ENCODE measurements at regions not wholly inside any gene's neighbourhood (a gene's known extent, or its start where the extent isn't known, plus 50 kb on each side); places are given as distances from the start of the nearest gene placed in this dataset.
"Not testable (repeated sequence)": the region's sequence is repeated elsewhere in the genome, so short reads cannot be mapped to it uniquely, and the experiment has no call there.

DNA sequence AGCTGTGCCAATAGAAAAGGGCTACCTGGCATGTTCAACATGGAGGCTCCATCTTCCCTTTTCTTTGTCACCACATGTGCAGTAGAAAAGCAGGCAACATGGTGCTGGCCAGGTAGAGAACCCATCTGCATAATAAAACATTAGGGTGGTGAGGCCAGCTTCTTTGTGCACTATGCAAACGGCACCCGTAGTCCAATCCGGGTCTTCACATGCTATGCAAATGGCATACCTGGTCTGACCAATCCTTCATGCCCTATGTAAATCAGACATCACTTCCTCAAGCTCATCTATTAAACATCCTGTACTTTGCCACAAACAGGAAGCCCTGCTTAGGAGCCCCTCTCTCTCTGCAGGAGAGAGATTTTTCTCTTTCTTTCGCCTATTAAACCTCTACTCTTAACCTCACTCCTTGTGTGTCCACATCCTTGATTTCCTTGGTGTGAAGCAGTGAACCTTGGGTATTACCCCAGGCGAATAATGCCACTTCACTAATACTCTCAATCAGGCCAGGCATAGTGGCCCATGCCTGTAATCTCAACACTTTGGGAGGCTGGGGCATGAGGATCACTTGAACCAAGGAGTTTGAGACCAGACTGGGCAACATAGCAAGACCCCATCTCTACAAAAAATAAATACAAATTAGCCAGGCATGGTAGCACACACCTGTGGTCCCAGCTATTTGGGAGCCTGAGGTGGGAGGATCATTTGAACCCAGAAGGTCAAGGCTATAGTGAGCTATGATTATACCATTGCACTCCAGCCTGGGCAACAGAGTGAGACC, 111.3 kb upstream of the MRI1 start:
- DNase-seq (ENCODE audit: low read depth) = no peak

DNA sequence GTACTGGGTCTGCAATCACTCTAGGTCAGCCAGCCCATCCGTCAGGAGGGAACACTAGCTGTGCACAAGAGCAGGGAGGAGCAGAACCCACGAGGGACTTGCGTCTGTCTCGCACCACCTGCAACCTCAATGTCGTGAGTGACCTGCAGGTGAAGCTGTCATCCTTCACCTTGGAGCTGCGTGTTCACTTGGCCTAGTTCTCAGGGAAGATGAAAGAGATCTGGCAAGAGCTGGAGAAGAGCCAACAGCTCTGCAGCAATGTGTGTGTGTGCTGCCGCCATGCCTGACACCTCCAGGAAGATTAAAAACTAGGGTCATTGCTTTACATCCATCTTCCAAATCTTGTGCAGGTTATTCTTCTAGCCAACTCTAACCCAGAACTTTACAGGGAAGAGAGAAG, 117.6 kb upstream of the MRI1 start:
- no peak for DNase-seq (ENCODE audit: low read depth)

DNA sequence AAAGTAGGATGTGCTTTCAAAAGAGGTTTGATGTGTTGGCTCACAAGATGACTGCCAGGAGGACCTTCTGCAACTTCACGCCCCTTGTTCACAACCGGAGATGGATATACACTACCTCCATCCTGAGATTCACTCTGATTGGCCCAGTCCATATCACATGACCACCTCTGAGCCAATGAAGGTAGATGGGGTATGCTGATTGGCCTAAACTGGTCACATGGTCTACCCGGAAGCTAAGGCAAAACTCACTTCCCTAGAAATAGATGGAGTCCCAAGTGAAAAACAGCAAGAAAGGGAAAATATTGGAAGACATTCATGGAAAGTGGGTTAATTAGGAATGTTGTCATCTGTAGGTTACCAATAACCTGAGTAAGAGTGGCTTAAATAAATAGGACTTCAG, 119.7 kb upstream of the MRI1 start:
- DNase-seq (ENCODE audit: low read depth) = no peak

DNA sequence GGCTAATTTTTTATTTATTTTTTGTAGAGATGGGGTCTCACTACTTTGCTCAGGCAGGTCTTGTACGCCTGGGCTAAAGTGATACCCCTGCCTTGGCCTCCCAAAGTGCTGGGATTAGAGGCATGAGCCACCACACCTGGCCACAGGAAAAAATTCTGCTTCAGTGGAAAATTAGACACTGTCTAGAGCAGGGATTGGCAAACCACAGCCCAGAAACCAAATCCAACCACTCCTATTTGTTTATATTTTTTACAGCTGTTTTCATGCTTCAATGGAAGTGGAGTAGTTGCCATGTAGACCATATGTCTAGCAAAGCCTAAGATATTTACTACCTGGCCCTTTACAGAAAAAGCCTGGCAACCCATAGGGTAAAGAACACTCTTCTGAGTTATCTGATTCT, 123.7 kb upstream of the MRI1 start:
- DNase-seq (ENCODE audit: low read depth) = no peak

DNA sequence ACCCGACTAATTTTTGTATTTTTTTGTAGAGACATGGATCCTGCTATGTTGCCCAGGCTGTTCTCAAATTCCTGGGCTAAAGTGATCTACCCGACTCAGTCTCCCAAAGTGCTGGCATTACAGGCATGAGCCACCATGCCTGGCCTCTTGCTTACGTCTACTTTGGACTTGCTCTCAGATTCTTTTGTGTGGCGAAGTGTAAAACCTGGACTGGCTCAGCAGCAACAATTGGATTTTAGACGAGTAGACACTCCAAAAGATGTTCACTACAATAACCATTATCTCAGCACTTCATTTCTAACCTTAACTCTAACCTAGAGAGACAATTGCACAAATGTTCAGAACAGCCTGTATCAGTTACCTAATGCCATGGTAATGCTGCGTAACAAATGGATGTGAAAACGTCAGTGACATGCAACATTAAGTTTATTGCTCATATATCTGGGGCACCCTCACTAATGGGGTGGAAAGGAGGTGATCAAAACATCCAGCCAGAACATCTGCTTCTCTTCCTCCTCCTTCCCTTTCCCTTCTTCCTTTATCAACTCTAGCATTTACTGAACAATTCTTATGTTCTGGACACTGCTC, 124.9 kb upstream of the MRI1 start:
- DNase-seq (ENCODE audit: low read depth) = no peak

DNA sequence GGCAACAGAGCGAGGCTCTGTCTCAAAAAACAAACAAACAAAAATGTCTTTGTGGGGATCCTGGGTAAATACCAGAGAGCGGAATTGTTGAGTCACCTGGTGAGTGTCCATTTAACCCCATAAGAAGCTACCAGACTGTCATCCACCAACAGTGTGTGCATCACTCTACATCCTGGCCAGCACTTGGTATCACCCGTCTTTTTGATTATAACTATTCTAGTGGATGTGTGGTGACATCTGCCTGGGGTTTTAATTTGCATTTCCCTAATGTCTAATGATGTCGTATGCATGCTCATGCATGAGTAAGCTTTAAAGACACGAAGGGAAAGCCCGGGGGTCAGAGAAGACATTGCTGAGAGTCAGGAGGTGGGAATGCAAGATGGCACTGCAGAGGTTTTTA, 126.7 kb upstream of the MRI1 start:
- DNase-seq (ENCODE audit: low read depth) = no peak

DNA sequence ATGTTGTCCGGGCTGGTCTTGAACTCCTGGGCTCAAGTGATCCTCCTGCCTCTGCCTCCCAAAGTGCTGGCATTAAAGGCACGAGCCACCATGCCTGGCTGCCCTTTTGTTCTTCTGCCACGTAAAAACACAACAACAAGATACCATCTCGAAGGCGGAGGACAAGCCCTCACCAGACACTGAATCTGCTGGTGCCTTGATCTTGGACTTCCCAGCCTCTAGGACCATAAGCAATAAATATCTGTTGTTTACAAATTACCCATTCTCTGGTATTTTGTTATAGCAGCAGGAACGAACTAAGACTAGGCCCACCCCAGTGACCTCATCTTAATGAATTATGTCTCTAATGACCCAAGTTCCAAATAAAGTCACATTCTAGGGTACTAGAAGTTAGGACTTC, 128.4 kb upstream of the CACNA1A start:
- no peak for DNase-seq (ENCODE audit: low read depth)

DNA sequence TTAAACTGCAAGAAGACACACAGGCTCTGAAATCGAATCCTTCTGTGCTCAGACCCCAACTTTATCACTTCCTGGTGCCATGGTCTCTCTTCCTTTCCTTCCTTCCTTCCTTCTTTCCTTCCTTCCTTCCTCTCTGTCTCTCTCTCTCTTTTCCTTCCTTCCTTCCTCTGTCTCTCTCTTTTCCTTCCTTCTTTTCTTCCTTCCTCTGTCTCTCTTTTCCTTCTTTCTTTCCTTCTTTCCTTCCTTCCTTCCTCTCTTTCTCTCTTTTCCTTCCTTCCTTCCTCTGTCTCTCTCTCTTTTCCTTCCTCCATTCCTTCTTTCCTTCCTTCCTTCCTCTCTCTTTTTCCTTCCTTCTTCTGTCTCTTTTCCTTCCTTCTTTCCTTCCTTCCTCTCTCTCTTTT, 127.2 kb upstream of the CACNA1A start:
- DNase-seq (ENCODE audit: low read depth) = no peak

DNA sequence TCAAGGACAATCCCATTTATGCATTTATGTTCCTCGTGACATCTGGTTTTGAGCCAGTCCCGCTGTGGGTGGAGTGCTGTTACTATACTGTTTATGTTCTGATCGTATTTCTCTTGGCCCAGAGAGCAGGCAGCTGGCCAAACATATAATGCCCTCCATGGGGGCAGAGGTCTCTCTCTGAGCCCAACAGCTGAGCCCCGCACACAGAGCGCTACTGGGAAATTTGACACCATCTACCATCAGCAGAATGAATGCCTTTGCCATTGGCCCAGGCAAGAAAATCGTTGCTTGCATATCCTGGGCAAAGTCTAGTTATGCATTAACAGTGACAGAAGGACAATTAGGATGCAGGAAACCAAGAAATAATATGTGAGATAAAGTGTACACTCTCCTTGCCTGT, 126.8 kb upstream of the CACNA1A start:
- no peak for DNase-seq (ENCODE audit: low read depth)

DNA sequence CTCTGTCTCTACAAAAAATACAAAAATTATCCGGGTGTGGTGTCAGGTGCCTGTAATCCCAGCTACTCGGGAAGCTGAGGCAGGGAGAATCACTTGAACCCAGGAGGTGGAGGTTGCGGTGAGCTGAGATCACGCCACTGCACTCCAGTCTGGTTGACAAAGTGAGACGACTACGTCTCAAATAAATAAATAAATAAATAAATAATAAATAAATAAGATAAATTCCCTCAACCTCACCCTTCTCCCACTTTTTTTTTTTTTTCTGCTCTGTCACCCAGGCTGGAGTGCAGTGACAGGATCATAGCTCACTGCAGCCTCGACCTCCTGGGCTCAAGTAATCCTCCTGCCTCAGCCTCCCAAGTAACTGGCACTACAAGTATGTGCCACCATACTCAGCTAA, 125.9 kb upstream of the CACNA1A start:
- not testable (repeated sequence) for DNase-seq (ENCODE audit: low read depth)

DNA sequence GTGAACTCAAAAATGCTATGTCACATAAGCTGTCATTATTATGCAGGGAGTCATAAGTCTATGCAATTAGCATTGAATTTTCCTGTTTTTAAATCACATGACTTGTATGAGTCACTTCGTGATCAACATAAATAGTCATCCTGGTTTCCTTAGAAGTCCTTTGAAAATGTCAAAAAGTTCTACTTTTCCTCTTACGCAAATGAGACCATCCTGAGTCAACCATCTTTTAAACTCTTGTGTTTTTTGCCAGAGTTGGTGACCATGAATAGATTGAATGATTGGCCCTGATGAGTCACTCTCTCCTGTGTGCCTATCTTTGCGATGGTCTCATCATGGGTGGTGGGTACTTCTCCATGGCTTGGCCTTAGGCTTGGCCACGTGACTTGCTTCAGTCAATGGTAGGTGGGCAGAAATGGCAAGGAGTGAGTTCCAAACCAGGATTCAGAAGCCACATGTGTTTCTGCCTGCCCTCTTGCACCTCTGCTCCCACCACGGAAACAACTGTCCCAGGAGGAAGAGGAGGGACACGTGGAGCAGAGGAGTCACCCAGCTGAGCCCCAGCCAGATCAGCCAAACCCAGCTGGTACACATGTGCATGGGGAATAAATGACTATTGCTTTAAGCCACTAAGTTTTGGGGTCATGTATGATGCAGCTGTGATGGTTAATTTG, 123.5 kb upstream of the CACNA1A start:
- DNase-seq (ENCODE audit: low read depth) = no peak

DNA sequence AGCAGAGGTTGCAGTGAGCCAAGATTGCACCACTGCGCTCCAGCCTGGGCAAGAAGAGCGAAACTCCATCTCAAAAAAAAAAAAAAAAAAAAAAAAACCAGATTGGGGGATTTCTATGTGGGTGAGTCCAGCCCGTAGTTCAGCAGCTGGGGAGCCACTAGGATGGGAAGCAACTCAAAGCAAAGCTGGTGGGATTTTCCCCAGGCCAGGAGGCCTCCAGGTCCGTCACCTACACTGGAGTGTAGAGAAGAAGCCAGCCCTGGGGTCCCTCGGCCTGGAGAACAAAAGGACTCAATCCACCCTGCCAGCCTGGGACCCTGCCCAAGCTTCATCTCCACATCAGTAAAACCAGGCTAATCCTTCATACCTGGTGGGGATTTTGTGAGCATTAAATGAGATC, 121.3 kb upstream of the CACNA1A start:
- no peak for DNase-seq (ENCODE audit: low read depth)

DNA sequence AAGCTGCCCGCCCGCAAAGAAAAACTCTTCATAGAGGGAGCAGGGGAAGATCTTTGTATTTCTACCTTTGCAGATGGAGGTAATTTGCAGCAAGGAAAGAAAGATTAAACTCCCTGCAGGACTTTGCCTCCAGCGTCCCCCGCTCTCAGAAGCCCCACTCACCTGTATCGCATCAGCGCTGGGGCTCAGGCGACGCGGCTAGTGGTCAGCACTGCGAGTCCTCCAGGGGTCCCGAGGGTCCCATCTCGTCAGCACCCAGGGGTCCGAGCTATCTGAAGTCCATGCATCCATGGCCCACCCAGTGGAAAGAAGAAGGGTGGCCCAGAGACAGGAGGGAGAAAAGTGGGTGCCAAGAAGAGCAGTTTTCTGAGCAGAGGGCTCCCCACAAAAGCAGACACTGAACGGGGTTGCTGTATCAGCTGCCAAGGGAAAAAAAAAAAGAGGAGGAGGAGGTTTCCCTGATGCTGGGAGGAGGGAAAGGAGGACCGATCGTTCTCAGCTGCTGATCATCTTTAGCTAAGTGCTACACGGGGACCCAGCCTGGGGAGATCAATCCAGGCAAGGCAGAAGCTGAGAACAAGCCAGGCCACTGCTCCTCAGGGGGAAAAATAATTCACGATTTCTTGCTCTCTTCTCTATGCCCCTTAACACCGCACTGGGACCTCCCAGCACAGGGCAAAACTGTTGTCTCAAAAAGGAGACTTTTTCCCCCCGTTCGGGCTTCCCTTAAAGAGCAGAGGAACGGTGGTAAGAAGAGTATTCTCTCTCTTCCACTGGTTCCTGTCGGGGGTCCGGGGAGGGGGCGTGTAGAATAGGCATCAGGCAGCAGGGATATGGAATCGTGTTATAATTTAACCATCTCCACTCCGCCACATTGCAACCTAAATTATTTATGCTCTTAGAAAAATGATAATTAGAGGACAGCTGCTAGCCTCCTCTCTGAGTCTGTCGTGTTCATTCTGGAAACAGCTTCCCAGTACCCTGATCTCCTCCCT, 117.7 kb upstream of the CACNA1A start:
- no peak for DNase-seq (ENCODE audit: low read depth)

DNA sequence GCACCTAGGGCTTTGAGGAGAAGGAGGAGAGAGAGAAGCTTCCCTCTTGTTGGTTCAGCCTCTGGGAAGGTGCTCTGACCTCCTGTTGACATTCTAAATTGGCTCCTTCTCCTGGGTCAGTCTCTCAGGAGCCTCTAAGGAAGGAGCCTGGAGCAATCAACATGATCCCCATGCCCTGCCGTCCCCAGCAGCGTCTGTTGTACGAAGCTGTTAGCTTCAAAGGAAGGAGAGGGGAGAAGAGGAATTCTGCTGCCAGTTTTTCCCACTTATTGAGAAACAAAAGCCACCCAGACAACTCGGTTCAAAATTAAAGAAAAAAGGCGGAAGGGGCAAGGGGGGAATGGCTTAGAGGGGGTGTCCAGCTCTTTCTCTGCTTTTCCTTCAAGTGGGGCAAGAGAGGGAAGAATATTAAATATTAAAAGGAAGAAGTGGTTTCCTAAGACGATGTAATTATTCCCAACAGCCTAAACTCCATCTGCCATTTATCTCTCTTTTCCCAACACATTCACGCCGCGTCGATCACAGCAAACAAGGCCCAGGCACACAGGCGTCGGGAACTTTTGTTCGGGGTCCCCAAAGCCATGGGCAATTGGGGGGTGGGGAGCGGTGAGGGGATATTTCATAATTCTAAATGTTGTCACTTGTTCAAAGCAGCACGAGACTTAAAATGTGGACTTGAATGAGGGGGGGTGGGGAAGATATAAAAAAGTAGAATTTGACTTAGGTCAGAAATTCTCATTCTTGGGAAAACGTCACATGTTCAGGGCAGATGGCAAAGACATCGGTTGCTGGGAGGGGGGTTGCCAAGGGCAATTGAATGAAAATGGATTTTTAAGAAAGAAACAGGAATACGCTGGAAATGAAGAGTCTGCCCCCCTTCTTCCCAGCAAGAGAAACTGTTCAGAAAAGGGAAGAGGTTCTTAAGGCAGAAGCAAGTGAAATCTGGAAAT, 116.8 kb upstream of the CACNA1A start:
- DNase-seq (ENCODE audit: low read depth) = no peak

DNA sequence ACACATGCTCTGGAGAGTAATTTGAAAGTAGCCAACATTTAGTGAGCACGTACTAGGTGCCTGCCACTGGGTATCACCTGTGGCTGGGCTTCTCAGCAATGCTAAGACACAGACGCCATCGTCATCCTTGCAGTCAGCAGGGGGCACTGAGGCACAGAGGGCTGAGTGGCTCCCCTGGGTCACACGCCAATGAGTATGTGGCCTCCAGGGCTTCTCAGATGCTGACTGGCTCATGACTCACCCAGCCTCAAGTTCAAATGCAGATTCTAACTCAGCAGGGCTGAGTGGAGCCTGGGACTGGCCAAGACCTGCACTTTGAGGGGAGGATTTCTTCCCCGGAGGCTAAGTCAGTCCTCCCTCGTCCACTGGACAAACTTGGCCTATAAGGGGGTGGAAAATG, 115.1 kb upstream of the CACNA1A start:
- DNase-seq (ENCODE audit: low read depth) = peak; percentile 72

DNA sequence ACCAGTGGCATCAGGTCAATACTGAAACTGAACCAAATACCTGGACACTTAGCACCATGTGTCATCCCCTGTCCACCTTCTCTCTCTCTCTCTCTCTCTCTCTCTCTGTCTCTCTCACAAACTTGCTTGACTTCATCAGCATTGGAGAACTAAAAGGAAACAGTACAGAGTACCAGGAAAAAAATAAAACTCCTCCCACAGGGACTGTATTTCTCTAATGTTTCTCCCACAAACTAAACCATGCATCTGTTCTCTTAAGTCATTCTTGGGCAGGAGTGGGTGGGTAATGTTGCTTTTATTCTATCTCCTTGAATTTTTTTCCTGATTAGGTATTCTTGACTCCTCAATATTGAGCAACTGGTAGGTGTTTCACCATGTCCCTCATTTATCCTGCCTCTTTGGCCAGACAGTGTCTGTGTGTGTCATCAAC, 112.9 kb upstream of the CACNA1A start:
- no peak for DNase-seq (ENCODE audit: low read depth)

DNA sequence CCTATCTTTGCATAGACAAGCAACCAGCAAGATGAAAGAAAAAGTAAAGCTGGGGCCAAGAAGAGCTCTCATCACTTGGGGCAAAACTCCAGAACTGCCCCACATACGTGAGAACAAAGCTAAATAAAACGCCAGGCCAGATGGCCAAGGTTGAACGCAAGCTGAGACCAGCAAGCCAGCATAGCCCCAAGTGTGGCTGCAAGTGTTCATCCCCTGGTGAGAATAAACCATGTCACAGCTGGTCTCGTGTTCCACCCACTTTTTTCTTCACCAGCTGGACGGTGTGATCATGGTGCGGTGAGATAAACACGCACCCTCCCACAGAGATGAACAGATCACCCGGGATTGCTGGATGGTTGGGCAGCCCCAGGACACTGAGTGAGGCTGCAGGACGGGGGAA, 109.6 kb upstream of the CACNA1A start:
- no peak for DNase-seq (ENCODE audit: low read depth)

DNA sequence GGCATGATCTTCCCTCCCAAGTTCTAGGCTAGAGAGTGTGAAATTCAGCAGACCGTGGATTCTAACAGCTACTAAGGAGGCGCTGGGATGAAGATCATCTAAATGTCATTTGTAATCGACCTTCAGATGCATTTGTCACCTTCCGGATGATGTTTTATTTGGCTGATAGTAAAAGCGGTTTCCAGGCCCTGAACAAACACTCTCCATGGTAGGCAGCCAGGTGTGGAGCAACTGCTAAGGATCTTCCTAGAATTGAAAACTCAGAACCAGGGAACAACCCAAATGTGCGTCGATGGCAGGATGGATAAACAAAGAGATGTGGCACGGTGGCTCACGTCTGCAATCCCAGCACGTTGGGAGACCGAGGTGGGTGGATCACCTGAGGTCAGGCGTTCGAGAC, 107.2 kb upstream of the CACNA1A start:
- no peak for DNase-seq (ENCODE audit: low read depth)

DNA sequence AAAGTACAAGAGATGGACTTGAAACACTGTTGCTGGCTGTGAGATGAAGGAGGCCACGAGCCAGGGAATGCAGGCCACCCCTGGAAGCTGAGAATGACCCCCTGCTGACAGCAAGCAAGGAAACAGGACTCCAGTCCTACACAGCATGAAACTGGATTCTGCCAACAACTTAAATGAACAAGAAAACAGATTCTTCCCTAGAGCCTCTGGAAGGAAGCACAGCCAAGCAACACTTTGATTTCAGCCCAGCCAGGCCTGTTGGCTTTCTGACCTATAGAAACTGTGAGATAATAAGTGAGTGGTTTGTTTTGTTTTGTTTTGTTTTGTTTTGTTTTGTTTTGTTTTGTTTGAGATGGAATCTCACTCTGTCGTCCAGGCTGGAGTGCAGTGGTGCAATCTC, 105.3 kb upstream of the CACNA1A start:
- DNase-seq (ENCODE audit: low read depth) = no peak

DNA sequence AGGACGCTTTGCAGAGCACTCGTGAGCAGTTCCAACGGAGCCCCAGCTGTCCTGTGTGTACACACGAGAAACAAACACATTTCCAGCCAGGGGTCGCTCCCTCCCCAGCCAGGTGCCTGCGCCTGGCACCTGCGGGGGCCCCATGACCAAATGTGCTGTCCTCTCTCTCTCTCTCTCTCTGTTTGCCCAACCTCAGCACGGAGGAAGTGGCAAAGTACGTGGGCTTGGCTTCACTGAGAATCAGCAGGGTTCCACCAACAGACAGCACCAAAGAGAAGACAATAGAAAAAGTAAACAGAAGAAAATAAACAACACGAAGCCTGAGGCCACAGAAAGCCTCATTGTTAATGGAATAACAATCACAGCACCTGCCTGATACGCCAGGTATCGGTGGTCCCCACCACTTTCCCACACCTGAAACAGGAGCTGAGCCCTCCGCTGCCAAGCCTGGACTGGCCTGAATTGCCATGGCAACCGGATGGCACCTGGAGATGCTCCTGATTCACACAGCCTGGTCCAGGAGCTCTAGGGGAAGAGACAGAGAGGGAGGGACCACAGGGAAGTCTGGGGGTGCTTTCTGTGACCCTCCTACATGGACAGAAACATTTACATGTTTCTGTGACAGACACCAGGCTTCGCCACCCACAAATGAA, 103.9 kb upstream of the CACNA1A start:
- DNase-seq (ENCODE audit: low read depth) = no peak

DNA sequence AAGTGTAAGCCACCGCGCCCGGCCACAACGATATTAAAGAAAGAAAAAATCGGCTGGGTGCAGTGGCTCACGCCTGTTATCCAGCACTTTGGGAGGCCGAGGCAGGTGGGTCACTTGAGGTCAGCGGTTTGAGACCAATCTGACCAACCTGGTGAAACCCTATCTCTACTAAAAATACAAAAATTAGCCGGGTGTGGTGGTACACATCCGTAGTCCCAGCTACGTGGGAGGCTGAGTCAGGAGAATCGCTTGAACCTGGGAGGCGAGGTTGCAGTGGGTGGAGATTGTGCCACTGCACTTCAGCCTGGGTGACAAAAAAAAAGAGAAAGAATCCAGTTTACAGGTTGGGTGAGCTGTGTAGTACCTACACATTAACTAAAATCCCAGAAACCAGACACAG, 99.9 kb upstream of the CACNA1A start:
- DNase-seq (ENCODE audit: low read depth) = no peak
